ENCODE measurements at regions not wholly inside any gene's neighbourhood (a gene's known extent, or its start where the extent isn't known, plus 50 kb on each side); places are given as distances from the start of the nearest gene placed in this dataset.
A peak's percentile ranks its signal among the peaks of the same experiment; 100 is the strongest.

DNA sequence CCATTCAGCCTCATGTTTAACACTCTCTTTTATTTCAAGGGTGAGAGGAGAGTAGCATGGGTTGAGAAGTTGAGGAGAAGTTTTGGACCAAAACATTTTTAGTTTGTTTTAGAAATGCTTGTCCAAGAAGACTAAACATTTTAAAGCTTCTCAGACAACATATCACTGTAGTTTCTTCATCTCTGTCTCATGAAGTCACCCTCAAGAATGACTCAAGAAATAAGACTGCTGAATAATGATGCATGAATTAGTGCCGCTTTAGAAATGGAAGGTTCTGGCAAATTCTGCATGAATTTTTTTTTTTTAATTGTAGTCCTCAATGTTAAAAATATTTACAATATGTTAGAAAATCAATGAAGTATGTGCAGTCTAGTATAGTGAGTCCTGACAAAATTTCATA, 422.7 kb upstream of the ARGLU1 start:
- no peak for DNase-seq

DNA sequence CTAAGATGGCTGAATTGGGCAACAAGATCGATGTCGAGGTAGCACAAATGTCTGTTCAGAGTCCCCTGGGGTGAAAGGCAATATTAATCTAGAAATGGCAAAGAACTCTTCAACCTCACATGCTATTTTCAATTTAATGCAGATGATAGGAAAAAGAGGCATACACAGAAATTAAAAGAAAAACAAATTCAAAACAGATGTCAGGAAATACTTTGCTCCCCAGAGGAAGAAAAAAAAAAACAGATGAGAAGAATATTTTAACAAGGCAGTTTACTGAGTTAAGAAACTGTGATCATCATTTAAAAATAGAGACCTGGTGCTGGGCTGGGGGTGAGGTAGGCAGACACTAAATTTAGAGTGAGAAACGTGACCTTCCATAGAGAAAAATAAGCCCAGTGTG, 421.9 kb upstream of the ARGLU1 start:
- DNase-seq: no peak

DNA sequence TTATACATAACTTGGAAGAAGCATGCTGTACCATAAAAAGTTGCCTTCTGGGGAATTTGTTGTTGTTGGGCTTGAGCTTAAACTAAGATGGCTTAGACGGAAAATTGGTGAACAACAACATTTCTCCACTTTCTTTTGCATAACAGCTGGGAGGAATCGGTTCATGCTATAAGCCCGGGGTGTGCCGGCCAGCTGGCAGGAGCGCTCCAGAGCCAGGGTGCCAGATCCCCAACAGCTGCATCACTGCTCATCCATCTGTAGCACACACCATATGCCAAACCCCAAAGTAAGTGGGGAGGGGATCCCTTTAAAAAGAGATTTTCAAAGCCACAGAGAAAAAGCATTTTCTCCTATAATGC, 419.5 kb upstream of the ARGLU1 start:
- no peak for DNase-seq

DNA sequence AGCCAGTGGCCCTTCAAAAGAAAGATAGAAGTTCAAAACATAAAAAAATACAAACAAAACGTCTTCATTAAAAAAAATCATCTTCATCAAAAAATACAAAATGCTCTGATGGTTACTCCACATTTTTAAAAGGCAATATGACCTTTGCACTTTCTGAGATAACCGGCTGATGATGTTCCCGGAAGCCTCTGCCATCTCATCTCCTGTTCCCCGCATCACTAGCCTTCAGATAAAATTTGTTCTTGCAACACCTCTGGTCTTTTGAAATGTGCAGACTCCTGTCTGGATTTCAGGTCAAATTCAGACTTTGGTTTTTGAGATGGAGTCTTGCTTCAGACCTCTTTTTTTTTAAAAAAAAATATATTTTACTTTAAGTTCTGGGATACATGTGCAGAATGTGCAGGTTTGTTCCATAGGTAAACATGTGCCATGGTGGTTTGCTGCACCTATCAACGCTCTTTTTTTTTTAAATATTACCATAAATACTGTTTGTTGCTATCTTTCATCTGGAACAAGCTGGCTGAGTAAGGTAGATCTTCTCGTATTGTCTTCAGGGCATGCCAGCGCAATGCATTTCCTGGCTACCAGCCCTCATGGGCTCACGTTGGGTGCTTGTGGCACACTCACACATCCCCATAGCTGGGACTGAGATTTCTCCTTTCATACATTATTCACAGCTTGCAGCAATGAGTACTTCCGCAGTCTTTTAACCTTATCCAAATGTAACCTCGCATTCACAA, 418.9 kb upstream of the ARGLU1 start:
- no peak for DNase-seq

DNA sequence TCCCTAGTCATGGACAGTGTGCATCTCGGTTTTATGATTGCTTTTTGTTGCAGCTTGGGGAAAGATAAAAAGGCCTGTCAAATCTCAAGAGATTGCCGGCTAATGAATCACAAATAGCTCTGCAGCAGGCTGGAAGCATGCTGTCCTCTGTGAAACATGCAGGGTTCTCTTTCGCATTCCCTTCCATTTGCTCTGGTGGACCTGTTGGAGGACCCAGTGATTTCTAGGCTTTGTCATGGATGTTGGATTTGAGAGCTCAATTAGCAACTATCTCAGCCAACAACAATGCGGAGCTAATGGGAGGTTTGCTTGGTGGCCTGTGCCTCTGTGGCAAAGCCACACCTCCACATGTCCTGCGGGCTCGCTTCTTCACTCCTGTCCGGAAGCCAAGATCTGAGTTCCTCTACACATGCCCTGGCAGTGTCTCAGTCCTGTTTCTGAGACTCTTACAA, 418.1 kb upstream of the ARGLU1 start:
- DNase-seq: no peak

DNA sequence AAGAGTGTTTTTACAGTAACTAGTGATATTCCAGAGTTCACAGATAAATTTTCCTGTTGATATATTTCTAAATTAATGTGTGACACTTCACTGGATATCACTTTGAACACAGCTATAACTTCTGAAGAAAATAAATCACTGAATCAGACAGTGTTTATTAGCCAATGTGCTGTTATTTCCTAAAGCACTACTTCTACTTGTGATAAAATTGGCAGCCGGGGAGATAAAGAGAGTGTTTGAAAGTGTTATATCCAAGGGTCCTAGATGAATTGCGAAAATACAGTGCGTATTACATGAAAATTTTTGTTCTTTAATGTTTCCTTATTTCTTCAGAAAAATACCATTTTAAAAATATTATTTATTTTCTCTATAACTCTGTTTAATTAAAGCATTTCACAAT, 417.5 kb upstream of the ARGLU1 start:
- no peak for DNase-seq

DNA sequence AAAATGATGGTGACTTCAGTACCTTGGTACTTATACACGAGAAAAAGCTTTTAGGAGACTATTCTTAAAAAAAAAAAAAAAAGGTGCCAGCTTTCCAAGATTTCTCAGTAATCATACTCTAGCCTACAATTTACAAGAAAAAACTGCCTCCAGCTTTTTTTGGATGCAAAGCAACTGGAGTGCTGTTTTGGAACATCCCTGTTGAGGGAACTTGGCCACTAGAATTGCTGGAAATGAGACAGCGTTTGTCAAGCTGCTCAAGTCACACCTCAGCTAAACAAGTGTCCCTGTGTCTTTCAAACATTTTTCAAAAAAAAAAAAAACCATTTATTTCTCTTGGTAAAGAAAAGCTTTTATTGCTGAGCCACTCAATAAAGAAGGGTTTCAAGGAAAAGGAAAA, 413.1 kb upstream of the ARGLU1 start:
- no peak for DNase-seq

DNA sequence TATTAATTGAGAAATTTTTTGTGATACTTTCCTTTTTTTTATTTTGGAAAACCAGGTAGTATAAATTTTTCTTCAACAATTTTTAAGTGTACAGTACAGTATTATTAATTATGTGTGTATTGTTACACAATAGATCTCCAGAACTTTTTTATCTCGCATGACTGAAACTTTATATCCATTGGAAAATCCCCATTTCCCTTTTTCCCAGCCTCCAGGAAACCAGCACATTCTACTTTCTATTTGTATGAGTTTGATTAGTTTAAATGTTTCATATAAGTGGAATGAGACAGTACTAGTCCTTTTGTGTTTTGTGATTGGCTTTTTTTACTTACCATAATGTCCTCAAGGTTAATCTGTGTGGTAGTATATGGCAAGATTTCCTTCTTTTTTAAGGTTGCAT, 399.5 kb upstream of the ARGLU1 start:
- no peak for DNase-seq

DNA sequence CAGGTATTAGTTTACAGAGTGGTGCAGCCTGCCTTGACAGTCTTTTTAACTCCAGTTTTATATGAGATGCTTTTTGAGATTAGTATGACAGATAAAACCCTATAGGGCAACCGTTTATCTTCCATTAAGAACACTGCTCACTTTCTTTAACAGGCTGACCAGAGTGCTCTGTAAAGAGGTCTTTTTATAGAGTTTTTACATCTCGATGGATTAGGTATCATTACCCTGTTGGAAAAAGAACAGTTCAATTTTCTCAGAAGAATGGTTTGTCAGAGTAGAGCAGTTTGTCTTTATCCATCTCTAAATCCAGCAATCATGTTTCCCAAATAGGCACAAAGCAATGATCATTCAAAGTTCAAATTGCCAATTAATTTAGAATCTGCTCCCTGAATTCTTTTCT, 395.2 kb upstream of the ARGLU1 start:
- no peak for DNase-seq

DNA sequence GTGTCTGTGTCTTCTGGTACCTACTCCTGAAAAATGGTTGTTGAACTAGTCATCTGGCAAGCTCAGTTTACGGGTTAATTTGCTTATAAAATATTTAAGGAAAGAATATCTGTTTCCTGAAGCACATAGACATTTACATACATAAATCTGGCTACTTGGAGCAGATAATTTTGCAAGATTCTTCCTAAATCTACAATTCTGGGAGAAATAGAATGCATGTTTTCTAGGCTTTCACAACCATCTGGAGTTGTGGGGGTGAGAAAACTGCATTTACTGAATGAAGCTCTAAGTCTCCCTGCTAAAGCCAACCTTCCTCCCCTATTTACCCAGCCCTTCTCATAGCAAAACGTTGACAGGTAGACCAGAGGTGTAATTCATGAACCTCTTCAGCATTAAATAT, 393.7 kb upstream of the ARGLU1 start:
- no peak for DNase-seq

DNA sequence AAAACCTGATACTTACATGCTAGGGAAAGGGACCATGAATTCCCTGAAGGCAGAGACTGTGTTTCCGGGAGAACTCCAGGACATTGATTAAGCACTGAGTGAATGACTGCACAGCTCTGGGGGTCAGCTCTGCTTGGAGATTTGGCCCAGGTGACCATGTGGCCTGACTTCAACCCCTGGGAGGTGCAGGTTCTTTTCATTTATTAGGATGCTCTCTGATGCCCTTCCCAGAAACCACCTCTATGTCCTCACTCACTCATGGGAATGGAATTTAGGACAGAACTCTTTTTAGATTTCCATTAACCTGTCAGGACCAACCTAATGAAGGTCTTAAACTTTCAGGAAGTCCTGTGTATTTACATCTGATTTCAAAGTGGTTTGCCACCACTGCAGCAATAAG, 393.3 kb upstream of the ARGLU1 start:
- DNase-seq: no peak

DNA sequence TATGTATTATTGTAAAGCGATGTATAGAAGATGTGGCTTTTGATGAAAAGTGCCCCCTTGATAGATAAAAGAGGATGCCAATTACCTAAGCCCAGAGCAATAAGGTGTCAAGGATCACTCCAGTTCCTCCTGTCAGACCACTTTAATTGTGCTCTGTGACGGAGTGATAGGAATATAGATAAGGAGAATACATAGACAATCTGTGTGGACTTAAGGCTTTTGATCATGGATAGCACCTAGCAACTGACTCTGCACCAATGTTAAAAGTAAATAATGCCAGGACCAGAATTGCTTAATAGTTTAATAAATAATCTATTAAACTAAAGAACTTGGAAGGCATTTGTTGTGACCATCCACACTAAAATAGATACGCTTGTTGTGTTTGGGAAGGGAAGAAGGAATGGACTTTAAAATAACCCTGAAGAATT, 390.7 kb upstream of the ARGLU1 start:
- no peak for DNase-seq

DNA sequence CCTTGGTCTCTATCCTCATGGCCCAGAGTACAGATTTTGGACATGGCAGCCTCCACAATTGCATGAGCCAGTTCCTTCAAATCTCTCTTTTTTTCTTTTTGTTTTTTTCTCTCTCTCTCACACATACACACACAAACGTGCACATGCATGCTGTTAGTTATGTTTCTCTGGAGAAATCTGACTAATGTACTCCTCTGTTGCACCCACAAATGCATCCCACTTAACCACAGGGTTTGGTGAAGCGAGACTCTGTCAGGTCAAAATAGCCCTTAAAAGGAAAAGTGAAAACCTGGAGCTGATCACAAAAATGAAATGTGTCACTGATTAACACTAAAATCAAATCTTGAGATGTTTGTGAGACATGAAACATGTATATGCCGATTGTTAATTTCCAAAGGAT, 374.6 kb upstream of the ARGLU1 start:
- no peak for DNase-seq

DNA sequence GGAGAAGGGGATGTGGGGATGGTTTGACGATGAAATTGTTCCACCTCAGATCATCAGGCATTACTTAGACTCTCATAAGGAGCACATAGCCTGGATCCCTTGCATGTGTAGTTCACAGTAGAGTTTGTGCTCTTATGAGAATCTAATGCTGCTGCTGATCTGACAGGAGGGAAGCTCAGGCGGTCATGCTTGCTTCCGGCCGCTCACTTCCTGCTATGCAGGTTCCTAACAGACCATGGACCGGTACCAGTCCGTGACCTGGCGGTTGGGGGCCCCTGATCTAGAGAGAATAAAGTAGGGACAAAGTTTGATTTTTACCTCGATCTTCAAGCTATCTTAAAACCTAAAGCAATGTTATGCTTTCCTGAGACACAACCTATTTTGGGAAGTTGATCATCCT, 373.8 kb upstream of the ARGLU1 start:
- no peak for DNase-seq

DNA sequence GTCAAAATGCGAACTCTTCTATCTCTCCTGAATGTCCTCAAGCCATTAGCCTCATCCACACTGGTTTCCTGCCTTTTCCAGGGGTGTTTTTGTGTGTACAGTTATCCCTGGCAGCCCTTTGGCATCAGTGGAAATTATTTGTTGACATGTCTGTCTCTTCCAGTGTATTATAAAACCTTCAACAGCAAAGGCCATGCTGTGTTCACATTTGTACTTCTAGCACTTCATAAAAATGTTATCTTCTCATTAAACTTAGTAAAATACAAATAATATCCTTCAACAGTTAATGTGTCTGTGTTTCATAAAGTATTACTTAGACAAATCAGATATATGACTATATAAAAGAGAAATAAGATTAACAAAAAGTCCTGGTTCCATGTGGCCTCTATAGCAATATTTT, 359.5 kb upstream of the ARGLU1 start:
- no peak for DNase-seq

DNA sequence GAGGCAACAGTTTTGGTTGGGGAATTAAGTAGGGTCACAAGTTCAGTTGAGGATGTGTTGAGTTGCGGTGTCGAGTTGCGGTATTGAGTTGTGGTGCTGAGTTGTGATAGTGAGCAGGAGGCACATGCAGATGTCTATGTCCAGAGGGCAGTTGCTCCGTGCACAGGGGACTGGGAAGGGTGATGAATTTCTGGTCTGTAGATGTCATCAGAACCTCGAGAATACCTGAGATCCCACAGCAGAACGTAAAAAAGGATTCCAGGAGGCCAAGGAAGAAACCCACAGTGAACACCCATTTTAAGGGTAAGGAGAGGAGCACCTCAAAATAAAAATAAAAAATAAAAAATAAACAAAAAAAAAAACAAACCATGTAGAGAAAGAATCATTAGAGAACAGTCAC, 354.4 kb upstream of the ARGLU1 start:
- DNase-seq: no peak

DNA sequence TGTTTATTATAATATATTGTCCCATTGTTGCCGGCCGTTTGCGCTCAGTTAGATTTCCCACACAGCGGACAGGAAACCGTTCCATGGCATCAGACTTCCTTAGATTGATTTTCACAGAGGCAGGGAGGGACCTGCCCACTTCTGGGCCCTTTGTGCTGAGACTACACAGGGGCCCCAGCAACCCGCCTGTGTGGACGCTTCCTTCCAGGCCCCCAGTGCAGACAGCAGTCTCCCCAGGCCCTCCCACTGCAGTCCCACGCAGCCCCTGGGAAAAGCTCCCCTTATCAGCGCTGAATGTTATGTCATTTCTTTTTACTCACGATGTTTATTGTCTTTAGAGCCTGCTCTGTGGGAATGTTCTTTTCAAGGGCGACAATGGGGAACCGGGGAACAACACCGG, 351.7 kb upstream of the ARGLU1 start:
- no peak for DNase-seq

DNA sequence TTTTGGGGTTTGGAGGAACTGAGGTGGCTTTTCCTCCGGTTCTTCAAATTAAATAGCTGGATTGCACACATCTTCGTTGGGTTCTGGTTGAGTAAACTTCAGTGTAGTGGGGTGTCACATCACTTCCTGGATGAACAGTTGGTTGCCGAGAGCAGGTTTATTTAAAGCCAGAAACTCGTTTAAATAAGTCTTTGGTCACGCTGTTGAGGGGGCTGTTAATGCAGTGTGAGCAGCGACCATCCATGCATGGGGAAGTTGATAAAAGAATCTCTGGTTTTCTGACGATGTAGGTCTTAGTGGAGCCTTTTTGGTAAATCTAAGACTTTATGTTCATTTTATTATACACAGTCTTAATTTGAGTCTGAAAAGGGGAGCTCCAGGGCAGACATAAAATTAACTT, 351.2 kb upstream of the ARGLU1 start:
- no peak for DNase-seq

DNA sequence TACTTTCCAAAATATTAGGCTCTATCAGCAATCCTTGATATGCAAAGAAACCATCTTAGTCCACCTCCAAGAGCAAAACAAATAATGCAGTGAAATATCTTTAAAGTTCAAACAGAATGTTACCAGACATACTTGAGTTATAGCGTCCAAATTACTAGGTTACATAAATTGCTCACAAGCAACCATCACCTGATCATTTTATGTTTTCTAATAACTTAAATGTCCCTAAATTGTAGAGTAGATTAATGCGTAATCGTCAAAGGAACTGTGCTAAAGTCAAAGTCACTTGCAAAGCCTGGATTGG, 350.6 kb upstream of the ARGLU1 start:
- DNase-seq: no peak

DNA sequence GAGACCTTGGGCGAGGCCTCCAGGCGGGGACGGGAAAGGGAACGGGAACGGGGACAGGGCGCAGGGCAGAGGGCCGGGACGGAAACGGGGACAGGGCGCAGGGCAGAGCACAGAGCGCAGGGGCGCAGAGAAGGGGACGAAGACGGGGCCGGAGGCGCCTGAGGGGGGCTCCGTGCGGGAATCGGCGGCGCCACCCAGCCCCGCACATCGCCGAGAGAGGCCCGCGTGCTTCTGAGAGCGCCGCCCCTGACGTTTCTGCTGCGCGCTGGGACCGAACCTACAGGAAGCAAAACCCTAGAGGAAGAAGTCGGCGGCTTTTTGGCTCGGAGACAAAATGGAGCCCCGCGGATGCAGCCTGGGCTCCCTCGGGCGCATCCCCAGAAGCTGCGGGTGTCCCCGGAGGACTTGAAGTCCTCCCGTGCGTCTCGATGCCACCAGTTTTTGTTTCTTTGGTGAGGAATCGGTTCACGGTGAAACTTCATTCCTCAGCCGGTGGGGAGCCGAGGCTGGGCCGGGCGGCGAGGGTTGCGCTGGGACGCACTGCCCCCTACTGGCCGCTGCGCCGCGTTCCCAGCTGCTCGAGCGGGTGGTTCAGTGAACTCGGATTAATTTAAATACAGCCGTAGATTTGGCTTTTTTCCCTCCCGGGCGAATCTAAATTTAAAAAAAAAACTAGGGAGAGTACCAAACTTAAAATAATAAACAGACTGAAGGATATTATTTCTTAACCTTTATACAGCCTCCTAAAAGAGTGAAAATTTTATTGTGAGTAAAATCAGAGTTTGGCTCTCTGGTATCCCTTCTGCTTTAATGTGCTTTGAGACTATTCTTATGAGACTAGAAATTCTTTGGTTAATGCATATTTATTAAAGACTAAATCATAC, 350.0 kb upstream of the ARGLU1 start:
- DNase-seq: peak; percentile 69 to 75

DNA sequence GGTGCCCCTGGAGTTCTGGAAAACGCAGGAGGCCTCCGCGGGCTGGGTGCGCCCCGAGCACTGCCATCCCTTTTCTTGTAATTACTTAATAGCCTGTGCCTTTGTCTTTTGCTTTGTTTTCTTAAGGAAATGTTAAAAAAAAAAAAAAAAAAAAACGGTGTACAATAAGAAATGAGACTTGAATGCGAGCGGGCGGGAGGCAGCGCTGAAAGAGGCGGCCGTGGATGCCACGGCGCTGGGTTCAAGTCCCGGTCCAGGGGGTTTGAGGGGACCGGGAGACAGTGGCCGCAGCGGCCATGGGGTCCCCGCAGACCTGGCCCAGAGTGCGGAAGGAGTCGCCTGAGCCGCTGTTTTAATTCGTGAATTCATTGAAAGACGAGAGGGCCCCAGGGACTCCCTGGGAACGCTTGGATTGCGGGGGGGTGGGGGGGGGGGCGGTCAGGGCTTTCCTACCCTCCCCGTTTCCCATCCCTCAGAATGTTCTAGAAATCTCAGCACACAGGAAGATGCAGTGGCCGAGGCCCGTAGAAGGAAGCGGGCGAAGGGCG, 349.2 kb upstream of the ARGLU1 start:
- no peak for DNase-seq

DNA sequence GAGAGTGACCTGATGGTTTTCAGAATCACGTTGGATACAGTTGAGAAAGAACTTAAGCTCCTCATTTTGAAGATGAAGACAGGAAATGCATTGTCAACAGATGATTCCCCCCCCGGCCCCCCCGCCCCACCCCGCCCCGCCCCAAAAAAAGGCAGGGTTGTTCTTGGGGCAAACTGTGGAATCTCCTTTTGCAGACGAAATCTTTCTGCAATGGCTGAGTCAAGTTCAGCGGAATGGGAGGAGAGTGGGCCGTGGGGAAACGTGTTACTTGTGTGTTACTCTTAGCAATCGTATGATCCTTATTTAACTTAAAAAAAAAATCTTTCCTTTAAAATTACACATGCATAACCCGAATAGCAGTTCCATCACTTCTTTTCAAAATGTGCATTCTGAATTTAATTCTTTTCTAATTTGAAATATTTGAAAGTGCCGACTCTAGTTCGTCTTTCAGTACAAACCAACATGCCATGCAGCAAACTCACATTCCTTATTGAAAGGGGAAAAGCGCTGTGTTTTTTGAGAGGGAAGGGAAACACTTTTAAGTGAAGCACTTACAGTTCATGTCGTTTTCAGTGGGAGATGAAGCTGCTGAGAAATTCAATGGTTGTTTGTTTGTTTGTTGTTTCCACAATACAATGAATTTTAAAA, 348.5 kb upstream of the ARGLU1 start:
- DNase-seq: no peak

DNA sequence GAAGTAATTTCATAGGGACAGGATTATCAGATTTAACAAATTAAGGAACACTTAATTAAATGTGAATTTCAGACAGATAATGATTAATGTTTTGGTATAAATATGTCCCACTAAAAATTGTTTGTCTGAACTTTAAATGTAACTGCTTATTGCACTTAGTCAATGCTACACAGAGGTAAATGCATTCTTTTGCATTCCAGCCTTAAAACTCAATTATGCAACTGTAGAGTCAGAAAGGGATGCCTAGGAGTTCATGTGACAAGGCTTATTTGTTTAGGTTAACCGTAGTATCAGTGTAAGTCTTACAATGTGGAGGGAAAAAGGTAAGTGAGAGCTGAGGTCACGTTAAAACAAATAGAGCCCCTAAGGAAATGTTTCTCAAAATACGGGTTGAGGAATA, 347.2 kb upstream of the ARGLU1 start:
- no peak for DNase-seq

DNA sequence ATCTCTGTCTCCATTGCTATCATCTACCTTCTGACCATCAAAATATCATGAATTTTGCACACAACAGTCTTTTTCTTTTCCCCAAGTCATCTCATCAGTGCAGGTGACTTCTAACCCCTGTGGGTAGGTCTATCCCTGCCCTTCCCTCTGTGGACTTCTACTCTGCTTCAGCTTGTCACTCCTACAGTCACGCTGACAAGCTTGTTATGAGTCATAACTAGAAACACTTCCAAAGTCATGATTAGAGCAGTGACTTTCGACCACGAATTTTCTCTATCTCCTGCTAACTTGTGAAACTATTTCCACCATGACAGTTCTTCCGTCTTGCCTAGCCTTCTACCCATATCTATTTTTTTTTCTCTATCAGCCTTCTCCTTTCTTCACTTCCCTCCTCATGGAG, 343.7 kb upstream of the ARGLU1 start:
- DNase-seq: no peak

Measured in stimulated activated CD4-positive, alpha-beta T cell treated with anti-CD3 and anti-CD28 coated beads, Interleukin-2, amount 100 ng/mL, for 48 hours (primary cell).